GM19035 (cell line): ENCODE measurements at regions not wholly inside any gene's neighbourhood (a gene's known extent, or its start where the extent isn't known, plus 50 kb on each side); places are given as distances from the start of the nearest gene placed in this dataset.

ENCODE experiments used
- ATAC-seq: cut with Tn5 transposase; IDR thresholded peaks from one replicate; pipeline ENCODE4 v1.9.1; 2021; ENCODE audit not compliant: unreplicated experiment

DNA sequence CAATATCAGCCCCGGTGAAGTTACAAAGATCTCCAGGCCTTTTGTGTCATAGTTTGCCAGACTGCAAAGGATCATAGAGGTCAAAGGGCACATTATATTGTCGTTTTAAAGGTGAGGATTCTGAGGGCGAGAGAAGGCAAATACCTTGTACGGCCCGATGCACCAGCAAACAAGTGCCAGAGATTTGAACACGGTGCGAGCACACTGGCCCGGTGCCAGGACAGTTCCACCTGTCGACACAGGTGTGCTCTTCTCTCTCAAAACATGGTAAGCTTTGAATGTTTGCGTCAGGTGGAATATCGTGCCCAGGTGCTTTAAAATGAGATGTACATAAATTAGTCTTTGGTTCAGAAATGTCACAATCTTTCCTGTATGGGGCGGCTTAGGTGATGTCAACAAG, 776.1 kb upstream of the ID2 start:
- ATAC-seq, result no peak

DNA sequence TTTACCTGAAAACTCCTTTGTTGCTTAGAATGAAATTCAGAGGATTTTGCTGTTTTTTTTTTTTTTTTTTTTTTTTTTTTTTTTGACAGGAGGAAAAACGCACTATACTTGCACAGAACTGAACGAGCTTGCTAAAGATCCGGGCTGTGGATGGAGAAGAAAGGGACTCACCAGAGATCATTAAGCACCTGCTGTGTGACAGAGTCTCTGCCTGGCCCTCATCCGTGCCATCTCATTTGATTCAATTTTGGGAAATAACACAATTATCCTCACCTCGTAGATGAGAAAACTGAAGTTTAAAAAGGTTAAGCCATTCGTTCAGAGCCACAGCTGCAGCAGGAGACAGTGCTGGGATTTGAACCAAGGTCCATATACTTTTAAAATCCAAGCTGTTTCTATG, 775.4 kb upstream of the ID2 start:
- ATAC-seq, result no peak

DNA sequence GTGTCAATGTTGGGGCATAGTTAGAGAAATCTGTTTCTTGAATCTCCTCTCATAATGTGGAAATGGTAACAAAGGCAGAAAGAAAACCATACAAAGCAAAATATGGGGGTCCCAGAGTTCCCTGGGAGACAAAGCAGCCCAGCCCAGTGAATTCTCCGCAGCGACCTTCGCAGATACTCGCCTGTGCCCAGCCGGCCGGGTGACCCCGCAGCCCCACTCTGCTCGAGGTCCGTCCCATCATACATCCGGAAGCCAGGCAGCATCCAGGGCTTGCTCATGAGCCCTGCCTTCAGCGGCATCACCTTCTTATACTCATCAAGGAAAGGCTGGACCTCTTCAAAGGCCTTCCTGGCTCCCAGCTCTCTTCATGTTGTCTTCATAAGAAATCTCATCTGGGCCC, 774.8 kb upstream of the ID2 start:
- ATAC-seq, result no peak

DNA sequence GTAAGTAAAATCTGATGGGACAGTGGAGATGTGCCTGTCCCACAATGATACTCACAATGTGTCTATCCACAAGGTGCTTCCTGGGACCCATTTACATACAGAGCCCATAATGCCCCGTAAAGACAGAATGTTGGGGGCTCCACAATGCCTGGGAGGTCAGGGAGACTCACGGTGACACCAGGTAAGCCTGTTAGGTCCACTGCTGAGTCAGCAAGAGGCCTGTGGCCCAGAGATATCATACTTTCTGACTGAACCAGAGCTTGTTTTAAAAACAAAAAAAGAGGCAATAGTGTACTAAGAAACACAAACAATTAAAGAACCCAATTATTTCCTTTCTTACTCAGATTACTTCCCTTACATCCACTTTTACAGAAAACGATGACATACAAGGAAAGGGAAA, 771.1 kb upstream of the ID2 start:
- ATAC-seq, result no peak

DNA sequence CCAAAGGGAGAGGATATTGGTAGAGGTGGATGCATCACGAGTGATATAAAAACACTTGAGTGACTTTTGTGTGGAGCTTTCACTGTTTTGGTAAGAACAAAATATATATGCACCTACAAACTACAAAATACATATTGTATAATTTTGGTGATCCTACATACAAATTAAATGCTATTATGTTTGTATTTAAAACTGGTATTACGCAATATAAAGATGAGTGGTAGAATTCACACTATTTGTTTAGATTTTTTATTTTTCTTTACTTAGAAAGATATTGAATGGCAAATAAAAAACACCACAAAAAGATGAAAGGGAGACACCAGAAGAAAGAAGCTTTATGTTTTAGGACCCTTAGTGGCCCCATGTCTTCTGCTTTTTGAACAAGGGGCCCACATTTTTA, 770.7 kb upstream of the ID2 start:
- ATAC-seq, result no peak

DNA sequence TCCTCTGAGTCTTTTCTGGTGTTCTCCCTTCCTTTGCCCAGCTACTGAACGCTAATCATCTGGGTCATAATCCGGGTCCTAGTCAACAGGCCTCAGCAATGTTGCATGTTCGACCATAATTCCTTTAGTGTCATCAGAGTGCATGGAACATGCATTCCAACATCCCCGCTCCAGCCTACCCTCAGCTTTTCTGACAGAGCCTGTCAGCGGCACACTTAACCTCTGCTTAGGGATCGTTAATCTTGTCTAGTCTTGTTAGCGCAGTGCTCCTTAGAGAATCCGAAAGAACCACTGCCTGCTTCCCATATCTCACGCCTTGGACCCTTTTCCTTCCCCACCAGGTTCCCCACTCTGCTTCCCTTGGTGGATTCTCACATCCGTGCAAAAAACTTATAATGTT, 767.9 kb upstream of the ID2 start:
- ATAC-seq, result no peak

DNA sequence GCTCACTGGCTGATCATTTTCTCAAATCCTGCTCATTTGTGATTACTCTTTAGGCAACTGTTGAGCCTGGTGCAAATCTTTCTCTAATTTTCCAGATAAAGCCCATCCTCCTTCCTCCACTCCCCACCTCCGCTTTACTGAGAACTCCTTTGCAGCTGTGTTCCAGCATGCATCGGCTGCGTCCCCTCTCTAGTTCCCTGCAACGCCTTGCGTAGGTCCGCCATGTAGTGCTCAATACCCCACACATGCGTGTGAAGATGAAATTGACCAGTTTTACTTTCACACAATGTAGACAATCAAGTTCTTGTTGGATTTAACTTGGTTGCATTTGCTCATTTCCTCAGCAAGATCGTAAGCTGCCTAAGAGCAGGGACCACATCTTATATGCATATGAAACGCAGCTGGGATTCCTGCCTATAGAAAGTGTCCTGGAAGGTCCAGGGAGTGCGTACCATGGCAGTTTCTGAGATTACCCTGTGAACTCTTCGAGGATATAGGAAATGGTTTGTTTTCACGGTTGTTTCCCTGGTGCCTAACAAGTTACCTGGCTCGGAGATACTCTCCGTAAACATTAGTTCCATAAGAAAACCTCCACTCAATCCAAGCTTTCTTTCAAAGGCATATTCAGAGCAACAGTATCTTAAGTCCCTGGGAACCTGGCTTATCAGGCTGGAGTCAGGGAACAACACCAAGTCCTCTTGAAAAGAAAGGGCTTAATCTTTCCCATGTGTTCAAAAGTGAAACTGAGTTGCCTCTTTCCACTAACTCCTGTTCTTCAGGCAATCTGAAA, 766.4 kb upstream of the ID2 start:
- ATAC-seq, result no peak

DNA sequence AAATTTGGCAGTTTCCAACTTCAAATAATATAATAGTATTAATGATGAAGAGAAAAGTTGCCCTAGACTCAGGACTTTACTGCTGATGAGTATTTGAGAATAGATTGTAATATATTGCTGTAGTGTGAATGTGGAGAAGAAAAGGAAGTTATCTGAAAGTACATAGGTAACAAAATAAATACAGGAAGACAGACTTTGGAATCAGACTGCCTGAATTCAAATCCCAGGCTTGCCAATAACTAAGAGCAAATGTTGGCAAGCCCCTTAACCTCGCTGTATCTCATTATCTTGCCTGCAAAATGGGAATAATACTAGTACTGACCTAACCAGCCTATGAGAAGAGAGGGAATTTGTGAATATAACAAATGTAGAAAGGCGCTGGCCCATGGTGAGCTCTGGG, 765.2 kb upstream of the ID2 start:
- no peak for ATAC-seq

DNA sequence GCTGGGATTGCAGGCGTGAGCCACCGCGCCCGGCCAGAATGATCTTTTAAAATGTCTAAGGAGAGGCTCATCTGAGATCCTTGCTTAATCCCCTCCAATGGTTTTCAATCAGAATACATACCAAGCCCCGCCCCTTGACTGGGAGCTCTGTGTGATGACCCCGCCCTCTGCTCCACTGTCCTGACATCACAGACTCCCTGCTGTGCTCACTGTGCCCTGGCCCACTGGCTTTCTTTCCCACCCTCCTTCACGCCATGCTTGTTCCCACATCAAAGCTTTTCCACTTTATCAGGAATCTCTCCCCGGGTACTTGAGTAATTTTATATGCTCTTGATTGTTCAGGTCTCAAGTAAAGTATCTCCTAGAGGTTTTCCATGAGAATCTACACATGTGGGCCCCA, 762.3 kb upstream of the ID2 start:
- no peak for ATAC-seq

DNA sequence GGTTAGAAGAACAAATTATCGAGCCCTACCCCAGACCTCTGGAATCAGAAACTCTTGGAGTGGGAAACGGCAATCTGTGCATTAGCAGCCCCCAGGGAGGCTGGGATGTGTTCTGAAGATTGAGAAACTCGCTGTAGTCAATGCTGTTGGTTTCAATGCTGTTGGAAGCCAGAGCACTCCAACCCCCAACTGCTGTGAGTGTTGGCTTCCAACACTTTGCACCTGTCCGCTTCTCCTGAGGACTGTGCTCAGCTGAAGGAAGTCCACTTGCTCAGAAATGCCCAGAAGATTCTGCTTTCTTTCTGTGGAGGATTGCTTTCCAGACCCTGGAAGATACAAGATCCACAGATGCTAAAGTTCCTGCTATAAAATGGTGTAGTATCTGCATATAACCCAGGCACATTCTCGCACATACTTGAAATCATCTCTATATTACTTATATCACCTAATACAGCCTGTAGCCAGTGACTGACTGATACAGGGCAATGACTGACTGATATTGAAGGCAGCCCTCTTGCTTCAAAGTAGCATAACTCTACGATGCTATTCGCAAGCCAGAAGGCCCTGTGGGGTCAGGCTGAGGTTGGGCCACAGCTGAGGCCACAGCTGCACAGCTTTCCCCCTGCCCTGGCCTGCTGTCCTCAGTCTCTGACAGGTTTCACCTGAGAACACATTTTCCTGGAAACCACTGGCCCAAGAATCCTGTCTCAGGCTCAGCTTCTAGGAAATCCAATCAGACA, 757.7 kb upstream of the ID2 start:
- ATAC-seq, result no peak

DNA sequence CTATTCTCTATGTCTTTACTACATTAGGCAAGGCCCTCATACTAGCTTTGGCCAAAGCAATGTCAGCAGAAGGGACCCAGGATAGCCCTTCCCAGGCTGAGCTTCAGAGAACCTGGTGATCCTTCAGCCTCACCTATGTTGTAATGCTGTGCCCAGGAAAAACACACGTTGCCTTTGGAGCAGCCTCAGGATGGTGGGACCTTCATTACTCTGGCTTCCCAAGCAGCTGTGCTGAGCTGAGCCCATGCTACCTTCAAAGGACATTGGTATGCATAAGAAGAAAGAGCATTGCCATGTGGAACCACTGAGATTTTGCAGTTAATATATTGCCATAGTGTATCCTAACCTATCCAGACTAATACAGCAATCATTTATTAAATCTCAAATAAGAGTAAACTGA, 756.4 kb upstream of the ID2 start:
- no peak for ATAC-seq

DNA sequence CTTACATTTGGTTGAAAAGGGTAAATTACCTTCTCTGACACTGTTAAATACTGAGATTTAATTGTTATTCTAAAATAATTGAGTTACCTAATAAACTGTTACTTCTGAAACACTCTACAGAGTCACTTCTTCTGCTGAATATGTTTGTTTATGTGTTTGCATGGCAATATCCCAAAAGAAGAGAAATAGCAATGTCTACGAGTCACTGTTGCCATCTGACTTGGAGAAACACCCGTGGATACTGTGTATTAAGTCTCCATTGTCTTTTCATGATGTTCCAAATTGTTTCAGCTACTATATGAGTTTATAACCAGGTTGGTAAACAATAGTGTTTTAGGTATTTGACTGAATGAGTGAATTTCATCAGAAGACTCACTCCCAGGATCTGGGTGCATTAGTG, 754.2 kb upstream of the ID2 start:
- ATAC-seq, result no peak

DNA sequence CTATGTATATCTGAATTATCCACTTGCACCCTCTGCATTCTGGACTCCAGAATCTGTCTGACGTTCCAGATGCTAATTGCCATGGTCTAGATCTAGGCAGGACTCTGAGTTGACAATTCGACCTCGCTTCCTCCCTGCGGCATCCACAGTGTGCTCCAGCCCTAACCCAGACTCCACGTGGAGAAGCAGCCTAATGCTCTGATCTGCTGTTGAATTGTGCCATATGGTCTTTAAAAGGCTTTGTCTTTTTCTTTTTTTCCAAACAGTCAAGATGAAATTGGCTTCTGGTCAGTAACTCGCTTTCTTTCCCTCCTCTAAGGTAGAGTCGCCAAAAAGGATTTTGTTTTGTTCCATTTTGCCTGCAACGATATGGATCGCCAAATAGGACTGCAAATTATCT, 752.6 kb upstream of the ID2 start:
- no peak for ATAC-seq

DNA sequence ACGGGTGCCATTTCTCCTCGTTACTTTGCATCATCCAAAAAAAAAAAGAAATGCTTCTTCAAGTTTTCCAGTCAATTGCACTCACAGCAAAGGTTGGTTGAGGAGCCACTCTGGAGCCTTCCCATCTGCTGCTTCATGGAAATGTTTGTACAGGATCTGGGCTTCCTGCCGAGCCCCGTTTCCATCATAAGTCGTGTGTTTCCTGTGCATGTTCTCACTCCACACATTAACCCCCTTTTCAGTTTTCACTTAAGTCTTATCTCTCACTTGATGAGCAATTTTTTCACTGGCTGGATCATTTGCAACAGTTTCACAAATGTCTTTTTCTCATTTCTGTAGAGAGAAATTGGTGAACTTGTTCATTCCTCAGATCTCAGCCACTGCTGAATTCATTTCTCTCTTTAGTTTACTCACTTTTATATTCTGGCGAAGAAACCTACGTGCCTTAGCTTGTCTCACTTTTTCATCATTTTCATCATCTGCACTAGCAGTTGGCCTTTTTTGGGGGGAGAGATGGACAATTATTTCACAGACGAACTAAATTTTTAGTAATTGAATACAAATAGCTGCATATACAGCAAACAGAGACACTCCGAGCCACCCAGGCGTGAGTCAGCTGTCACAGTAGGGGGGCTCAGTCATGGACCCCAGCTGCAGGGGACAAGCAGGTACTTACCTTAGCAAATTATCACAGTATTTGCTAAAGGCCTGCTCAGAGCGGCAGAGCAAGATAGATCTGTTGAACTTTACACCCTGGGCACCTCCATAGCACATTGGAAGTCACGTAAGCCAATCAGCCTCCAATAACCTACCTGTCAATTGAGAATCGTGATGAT, 750.8 kb upstream of the ID2 start:
- ATAC-seq, result no peak

DNA sequence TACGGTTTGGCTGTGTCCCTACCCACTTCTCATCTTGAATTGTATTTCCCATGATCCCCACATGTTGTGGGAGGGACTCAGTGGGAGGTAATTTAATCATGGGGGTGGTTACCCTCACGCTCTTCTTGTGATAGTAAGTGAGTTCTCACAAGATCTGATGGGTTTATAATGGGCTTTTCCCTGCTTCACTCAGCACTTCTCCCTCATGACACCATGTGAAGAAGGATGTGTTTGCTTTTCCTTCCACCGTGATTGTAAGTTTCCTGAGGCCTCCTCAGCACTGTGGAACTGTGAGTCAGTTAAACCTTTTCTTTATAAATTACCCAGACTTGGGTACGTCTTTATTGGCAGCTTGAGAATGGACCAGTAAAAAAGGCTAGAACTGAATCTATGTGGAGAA, 750.0 kb upstream of the ID2 start:
- no peak for ATAC-seq

DNA sequence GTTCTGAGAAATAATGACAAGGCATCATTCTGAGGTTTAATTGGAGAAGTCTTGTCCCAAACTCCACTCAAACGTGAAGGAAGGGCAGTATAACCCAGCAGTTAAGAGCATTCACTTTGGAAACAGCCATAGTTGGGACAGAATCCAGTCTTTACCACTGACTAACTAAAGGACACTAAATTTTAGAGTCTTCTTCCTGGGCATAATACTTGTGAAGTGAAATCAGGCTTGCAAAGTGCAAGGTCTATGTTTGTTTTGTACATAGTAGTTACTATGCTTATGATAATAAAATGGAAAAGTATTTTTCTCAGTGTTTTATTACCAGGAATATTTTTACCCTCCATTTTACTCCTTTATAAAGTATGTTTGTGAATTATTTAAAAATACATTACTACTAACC, 748.2 kb upstream of the ID2 start:
- ATAC-seq, result no peak

DNA sequence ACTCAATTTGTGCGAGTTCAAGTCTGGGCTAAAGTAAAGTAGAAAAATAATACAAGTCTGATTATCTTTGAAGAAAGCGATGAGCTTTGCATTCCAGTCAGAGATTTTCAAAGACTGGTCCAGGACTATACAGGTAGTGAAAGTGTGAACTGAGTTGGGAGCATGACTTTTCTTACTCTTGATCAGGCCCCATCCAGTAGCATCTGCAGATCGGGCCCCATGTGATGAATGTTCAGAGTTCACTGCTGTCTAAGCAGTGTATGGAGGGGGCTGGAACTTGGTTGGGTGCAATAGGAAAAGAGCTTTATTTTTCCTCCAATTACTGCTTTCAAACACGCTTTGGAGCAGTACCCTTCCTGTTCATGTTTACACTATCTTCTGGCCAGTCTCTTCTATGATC, 747.4 kb upstream of the ID2 start:
- ATAC-seq, result no peak

DNA sequence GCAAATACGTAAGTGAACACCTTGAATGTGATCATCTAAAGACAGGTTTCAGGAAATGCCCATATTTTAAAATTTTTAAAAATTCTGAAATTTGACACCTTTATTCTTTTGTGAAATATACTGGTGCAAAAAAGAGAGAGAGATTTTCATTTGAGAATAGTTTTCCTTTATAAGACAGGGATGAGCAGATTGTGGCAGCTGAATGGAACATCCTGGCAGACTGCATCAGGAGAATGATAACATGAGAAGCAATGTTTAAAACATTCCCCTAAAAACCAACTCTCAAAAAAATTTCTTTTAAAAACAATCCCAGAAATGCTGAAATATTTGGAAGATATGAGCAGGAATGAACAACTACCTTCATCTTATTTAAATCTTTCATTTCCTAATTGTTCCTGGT, 744.8 kb upstream of the ID2 start:
- no peak for ATAC-seq

DNA sequence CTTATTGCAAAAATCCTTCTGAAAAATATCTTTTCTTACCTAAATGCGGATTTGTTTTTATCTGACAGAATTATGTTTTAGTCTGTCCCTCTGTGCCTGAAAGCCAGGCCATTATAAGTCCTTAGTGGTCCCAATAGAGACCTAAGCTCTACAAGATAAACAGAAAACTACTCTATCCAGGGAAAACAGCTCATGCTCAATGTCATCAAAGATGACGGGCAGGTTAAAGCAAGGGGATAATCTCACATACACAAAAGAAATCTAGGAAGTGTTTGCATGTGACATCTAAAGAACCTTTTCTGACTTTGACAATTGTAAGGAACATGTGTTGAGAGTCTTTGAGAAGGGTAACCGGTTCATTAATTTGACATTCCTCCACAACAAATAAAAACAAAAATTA, 741.1 kb upstream of the ID2 start:
- no peak for ATAC-seq

DNA sequence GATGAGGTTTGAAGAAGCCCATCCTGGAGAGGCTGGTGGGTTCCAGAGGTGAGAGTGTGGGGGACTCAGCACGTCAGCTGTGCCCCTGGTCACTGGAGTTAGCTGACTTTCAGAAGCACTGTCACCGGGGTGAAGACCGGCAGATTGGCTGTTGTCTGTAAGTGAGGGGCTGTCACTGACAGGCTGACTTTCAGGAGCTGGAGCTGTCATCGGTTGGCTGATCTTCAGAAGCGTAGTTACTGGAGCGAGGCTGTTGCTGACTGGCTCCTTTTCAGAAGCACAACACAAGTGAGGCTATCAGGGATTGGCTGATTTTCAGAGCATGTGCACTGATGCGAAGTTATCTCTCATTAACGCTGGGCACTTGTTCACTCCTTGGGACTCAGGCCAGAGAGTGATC, 738.4 kb upstream of the ID2 start:
- ATAC-seq, result no peak

DNA sequence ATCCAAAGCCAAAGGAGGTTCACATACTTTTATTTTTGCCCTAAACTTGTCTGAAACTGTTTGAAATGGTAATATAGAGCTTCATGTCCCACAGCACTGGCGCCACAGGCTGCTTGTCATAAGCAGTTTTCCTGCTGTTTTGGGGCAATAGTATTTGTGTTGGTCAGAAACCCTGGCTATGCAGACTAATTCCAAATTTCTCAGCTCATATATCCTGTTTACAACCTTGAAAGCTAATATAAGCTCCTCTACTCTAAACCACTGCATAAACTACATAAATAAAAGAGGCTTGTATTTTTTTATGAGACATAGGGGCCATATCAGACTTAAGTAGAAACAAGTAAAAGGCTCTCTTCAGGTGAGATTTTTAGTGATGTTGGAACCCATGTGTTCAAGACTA, 736.8 kb upstream of the ID2 start:
- no peak for ATAC-seq

DNA sequence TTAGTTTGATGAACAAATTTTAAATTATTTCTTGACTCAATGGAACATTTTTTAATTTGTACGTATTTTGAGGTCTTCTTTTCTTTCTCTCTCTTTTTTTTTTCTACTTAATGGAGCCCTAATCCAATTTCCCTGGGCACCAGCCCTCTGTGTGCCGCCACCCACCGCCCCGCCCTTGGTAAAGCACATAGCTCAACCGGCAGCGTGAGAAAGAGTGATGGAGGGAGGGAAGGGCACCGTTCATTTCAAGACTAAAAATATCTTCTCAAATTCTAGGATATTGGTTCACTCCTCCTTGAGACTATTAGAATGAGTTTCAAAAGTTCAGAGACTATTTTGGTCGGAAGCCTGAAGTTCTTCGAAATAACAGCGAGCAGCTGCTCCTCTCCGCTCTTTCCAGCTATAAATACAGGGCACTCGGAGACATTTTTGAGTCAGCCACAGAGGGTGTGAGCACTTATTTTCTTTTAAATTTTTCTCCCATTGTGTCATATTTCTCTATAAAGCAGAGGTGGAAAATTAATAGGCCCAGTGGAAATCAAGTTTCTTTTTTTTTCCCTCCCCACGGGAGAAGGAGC, 731.7 kb upstream of the ID2 start:
- no peak for ATAC-seq
